ENCODE measurements at regions not wholly inside any gene's neighbourhood (a gene's known extent, or its start where the extent isn't known, plus 50 kb on each side); places are given as distances from the start of the nearest gene placed in this dataset.

DNA sequence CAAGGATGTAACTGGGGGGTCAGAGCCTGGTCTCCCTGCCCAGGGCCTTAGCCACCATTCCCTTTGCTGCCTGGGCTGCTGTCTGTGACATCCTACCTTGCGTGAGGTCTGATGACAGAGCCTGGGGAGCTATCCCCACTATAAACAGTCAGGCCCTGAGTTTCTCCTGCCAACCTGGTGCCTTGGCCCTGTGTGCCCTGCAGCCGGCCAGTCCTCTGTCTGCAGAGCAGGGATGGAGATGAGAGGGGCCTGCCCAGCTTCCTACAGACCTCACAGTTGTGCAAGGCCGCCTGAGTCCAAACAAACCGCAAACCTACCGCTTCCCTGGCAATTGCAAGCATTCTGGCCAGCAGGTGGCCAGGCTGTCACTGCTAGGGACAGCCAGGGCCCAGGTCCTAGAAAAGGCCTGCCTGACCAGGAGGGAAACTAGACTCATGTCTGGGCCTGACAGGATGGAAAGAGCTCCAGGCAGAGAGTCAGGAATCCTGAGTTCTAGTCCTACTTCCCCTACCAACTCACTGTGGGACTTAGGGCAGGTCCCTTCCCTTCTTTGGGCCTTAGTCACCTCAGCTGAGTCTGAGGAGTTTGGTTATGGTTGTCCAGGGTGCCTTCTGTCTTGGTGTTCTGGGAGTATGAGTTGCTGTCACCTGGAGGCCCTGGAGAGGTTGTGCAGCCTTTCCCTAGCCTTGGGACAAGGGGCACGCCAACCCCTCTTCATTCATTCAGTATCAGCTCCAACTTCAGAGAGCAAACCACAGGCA is 86.2 kb downstream of the VEGFA start:
- TF ChIP-seq, protein P1, sequence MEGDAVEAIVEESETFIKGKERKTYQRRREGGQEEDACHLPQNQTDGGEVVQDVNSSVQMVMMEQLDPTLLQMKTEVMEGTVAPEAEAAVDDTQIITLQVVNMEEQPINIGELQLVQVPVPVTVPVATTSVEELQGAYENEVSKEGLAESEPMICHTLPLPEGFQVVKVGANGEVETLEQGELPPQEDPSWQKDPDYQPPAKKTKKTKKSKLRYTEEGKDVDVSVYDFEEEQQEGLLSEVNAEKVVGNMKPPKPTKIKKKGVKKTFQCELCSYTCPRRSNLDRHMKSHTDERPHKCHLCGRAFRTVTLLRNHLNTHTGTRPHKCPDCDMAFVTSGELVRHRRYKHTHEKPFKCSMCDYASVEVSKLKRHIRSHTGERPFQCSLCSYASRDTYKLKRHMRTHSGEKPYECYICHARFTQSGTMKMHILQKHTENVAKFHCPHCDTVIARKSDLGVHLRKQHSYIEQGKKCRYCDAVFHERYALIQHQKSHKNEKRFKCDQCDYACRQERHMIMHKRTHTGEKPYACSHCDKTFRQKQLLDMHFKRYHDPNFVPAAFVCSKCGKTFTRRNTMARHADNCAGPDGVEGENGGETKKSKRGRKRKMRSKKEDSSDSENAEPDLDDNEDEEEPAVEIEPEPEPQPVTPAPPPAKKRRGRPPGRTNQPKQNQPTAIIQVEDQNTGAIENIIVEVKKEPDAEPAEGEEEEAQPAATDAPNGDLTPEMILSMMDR (IDR thresholded peaks at IDR 0.05; ENCODE audit: low read length, missing control alignments): peak; percentile 26
- peak; percentile 35 for DNase-seq (ENCODE audit: low read depth)
- H3K4me3 ChIP-seq (replicated peaks; ENCODE audit: low read depth, low read length): no peak overlapping the region

DNA sequence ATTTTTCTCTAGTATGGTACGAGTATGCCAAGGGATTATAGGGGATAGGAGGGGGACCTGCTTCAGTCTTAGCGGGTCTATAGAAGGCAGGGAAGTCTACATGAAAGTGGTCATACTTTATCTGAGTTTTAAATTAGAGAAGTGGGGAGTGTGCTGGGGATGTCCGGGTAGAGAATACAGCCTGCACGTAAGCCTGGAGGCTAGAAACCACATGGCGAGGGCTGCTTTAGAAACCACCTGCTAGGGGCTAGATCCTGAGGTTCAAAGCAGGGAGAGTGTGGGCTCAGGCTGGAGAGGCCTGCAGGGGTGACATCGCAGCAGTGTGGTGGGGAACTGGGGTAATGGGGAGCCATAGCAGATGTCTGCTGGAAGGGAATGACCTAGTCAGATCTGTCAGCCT is 85.2 kb downstream of the VEGFA start:
- no peak for DNase-seq (ENCODE audit: low read depth)
- TF ChIP-seq, protein P1 (IDR thresholded peaks at IDR 0.05; ENCODE audit: low read length, missing control alignments): no peak
- H3K4me3 ChIP-seq (replicated peaks; ENCODE audit: low read depth, low read length): no peak overlapping the region

DNA sequence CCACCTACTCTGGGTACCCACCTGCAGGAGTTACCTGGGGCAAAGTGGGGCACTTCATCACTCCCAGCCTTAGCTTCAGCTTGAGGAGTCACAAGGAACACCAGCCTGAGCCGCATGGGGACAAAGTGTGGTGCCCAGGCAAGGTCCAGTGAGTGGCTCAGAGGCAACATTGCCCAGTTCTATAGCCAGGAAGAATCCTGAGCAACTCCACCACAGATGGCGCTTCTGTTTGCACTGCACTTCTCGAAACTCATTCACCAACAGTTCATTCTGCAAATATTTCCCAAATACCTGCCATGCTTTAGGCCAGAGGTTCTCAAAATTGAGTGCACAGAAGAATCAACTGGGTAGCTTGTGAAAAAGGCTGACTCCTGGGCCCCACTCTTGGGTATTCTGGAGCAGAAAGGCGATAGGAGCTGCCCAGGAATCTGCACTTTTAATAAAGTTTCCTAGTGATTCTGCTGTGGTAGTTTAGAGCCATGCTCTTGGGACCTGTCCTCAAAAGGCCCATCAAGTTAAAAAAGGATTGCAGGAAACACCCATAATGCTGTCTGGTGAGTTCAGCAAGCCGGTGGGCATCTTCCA is 83.1 kb downstream of the VEGFA start:
- TF ChIP-seq, protein P1 (IDR thresholded peaks at IDR 0.05; ENCODE audit: low read length, missing control alignments): no peak
- H3K4me3 ChIP-seq (replicated peaks; ENCODE audit: low read depth, low read length): no peak overlapping the region
- no peak for DNase-seq (ENCODE audit: low read depth)

DNA sequence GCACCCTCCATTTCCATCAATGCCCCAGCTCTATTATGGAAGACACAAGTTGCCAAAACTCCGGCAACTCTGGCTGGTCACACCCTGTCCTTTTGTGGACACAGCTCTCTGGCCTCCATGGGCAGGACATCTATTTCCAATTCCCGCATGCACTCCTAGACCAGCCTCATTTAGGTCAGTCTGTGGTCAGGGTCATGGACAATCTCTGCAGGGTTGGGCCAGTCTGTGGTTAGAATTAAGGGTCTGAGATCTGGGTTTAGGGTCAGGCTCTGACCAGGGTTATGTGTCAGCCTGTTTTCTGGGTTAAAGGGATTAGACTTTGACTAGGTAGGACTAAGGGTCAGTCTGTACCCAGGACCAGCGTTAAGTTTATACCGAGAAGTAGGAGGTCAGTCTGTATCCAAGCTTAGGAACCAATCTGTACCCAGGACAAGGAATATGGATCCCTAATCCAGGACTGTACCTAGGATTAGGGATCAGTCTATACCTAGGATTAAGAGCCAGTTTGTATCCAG is 82.4 kb downstream of the VEGFA start:
- TF ChIP-seq, protein P1 (IDR thresholded peaks at IDR 0.05; ENCODE audit: low read length, missing control alignments): no peak
- no peak overlapping the region for H3K4me3 ChIP-seq (replicated peaks; ENCODE audit: low read depth, low read length)
- no peak for DNase-seq (ENCODE audit: low read depth)

DNA sequence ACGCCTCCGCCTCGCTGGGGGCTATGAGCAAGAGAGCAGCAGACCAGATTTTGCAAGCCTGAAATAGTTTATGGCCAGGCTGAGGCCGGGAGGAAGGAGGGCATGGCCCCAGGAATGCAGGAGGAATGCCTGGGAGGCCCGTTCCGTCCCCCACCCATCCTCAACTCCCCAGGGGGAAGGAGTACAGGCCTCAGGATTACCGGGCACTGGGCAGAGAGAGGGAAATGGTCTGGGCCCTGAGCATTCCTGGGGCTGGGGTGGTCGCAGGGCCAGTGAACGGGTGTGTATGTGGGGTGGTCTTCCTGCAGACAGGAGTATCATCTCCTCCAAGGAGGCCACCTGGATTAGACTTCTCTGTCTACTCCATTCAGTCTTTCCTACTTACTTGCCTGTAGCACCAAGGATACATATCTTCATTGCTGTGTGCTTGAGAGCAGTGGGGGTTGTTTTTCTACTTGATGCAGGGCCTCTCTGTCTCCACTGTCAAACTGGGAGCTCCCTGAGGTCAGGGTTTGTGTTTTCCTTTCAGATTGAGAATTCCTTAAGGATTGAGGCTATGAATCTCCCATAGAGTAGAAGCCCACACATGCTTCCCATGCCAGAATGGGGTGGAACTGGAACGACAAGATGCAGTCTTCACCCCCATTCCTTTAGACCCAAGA is 81.3 kb downstream of the VEGFA start:
- no peak overlapping the region for H3K4me3 ChIP-seq (replicated peaks; ENCODE audit: low read depth, low read length)
- TF ChIP-seq, protein P1 (IDR thresholded peaks at IDR 0.05; ENCODE audit: low read length, missing control alignments): no peak
- DNase-seq (ENCODE audit: low read depth): peak; percentile 83

DNA sequence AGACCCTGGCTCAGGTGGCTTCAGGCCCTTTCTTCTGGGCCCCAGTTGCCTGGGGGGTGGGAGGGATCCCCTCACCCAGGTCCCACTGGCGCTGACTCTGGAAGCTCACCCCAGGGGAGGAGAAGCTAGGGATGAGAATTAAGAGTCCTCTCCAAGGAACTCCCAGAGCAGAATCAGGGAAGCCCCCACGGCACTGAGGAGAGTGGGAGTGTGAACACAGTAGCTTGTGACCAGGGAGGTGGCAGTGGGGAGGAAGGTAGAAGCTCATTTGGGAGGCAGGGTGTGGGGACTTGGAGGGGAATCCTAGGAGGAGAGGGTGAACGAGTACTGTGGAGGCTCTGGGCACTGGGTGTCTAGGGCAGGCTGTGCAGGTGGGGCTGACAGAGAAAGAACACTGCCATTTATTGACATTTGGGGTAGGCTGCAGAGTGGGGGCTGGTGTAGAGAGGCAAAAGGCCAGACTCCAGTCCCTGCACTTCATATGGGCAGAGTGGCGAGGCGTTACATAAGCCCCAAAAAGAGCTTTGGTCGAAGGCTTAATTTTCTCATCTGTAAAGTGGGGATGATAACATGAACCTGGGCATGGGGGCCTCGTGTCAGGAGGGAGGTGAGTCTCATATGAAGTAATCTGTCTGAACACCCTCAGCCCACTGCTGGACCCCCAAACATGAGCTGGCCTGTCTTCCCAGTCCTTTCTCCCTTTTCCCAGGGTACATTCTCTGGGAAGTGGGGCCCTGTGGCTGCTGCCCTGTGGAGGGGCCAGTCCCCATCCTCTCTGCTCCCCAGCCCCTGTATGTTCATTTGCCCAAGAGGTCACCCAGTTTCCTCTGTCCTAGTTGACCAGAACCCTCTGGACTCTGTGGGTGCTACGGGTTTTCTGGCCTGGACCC is 80.5 kb downstream of the VEGFA start:
- no peak overlapping the region for H3K4me3 ChIP-seq (replicated peaks; ENCODE audit: low read depth, low read length)
- TF ChIP-seq, protein P1 (IDR thresholded peaks at IDR 0.05; ENCODE audit: low read length, missing control alignments): no peak

More for the DNA sequence above, 80.5 kb downstream of the VEGFA start:
- no peak for DNase-seq (ENCODE audit: low read depth)

All from fibroblast of pulmonary artery (primary cell).